ENCODE measurements at regions not wholly inside any gene's neighbourhood (a gene's known extent, or its start where the extent isn't known, plus 50 kb on each side); places are given as distances from the start of the nearest gene placed in this dataset.

DNA sequence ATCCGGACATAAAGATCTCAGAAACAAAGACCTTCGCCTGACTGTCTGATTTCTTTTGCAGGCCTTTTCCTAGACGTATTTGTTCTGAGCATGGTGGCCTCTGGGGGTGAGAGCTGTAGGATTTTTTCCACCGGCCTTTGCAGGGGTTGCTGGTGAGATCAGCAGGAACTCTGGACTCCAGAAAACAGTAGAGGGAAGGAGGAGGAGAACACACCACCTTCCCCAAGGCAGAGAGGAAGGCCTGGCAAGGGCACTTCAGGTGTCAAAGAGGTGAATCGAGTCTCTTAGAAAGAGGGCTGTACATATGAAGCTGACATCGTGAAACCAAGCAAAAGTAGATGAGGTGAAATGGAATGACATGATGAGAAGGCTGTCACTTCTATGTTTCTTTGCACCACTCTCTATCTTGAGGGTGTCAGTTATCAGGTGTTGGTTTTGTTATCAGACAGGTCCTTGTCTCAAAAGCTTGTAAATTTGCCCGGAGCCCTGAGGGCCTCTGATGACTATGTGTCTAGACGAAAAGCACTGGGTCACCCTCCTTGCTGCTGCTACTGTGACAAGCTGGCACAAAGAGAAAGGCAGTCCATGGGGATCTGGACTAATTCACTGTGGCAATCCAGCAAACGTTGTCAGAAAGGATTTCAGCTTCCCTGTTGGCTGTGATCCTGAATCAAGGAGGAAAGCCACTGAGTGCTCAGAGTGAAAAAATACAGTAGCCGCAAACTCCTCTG lies 91.3 kb upstream of the MAP3K7 start:
- FAIRE-seq = no peak
- WGBS (ENCODE audit: insufficient coverage, insufficient replicate concordance, low lambda C conversion rate, missing lambda C conversion rate) = 26% methylated on average over 10 of the region's 10 CpGs
- POLR2A ChIA-PET = no interaction called here
- Histone ChIP-seq H3K27me3 (replicated peaks in 1 of 2; ENCODE audit: control insufficient read depth in 2 of 2, insufficient read depth in 2 of 2, low read length in 1 of 2) (peaks cover 0 to 2% of the 10 kb centered on the region in 2 experiments; a peak in 2 of 4 replicates), H3K9me3 (replicated peaks; ENCODE audit: control insufficient read depth, insufficient read depth, low read length) (no peaks in the 10 kb centered on the region), H3K4me3 (no peak overlapping the region), H3K9ac (ENCODE audit: control insufficient read depth, insufficient read depth, low read length) (no peak overlapping the region), H3K36me3 (ENCODE audit: control insufficient read depth in 2 of 2, insufficient read depth in 2 of 2, low read length in 1 of 2) (no peaks in the 10 kb centered on the region), H3K4me2 (ENCODE audit: control insufficient read depth, insufficient read depth) (no peak overlapping the region), H4K20me1 (ENCODE audit: control insufficient read depth, insufficient read depth) (no peaks in the 10 kb centered on the region), H3K79me2 (ENCODE audit: control insufficient read depth, insufficient read depth, low read length) (no peaks in the 10 kb centered on the region), H3K27ac (ENCODE audit: control insufficient read depth, insufficient read depth) (no peak overlapping the region), H3K4me1 (ENCODE audit: control insufficient read depth, insufficient read depth, low read length) (no peaks in the 10 kb centered on the region), H2AFZ (ENCODE audit: control insufficient read depth, low read depth, low read length) (no peak overlapping the region)
- intact Hi-C loops (cut with micrococcal nuclease; ENCODE audit: unreplicated experiment) (no loop called here), in situ Hi-C loops (cut with MboI) (no loop called here)
- CTCF ChIA-PET = no interaction called here
- no TSS peak for BruUV-seq (replicated peaks)
- no peak for DNase-seq (ENCODE audit: low read depth, low spot score)
- TF ChIP-seq RELB (IDR thresholded peaks at IDR 0.05; ENCODE audit: low read depth) = no peak
- no peak for TF ChIP-seq NRF1 (conservative IDR thresholded peaks at IDR 0.05; ENCODE audit: low read depth, low read length)
- TF ChIP-seq MYB (IDR thresholded peaks at IDR 0.05; ENCODE audit: borderline replicate concordance, low read depth, low read length) = no peak
- TF ChIP-seq ZBED1 (IDR thresholded peaks at IDR 0.05; ENCODE audit: borderline replicate concordance) = no peak
- no peak for TF ChIP-seq JUND (IDR thresholded peaks at IDR 0.05; ENCODE audit: low read depth, low read length)
- no peak for TF ChIP-seq PAX5 (IDR thresholded peaks at IDR 0.05; ENCODE audit: borderline replicate concordance, low read depth, low read length)
- no peak for TF ChIP-seq ESRRA (IDR thresholded peaks at IDR 0.05; ENCODE audit: low read length)
- no peak for TF ChIP-seq BCLAF1 (IDR thresholded peaks at IDR 0.05)
- SMC1A ChIA-PET (ENCODE audit: uncharacterized antibody, unreplicated experiment) = no interaction called here
- RAD21 ChIA-PET (ENCODE audit: unreplicated experiment) = no interaction called here
- no peak for ATAC-seq

Data from GM12878 (cell line).